Hematopoietic multipotent progenitor cell treated with erythropoietin and hydrocortisone succinate and interleukin-3 and kit ligand, for 15 days (in vitro differentiated cells): ENCODE measurements at regions not wholly inside any gene's neighbourhood (a gene's known extent, or its start where the extent isn't known, plus 50 kb on each side); places are given as distances from the start of the nearest gene placed in this dataset.

Experiments
- DNase-seq: peaks from one replicate; pipeline ENCODE4 v3.0.0-alpha.2; 2015; ENCODE audit warnings: low spot score

DNA sequence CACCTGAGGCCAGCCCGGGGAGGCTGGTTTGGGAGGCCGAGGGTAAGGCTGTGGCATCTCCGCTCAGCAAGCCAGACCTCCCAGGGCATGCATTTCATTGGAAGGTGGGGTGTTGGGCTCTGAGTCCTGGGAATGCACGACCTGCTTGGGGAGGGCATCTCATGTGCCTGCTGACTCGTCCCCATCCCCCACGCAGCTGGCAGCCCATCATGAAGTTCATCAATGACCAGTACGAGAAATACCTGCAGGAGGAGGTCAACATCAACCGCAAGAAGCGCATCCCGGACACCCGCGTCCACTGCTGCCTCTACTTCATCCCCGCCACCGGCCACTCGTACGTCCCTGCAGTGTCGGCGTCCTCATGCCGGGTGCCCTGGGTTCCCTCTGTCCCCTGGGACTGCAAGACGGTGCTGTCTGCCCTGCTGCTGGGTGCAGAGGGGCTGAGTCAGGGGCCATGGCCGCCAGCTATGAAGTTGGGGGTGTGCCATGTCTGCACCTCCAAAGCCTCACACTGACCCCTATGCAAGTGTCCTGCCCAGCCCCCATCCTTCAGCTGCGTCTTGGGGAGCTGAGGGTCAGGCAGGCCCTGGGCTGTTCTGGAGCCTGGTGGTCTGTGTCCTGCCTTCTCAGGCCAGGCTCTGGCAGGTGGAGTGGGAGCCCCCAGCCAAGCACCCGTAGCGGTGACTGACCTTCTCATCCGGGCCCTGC is 347.9 kb downstream of the SEC14L1 start:
- DNase-seq, result no peak

DNA sequence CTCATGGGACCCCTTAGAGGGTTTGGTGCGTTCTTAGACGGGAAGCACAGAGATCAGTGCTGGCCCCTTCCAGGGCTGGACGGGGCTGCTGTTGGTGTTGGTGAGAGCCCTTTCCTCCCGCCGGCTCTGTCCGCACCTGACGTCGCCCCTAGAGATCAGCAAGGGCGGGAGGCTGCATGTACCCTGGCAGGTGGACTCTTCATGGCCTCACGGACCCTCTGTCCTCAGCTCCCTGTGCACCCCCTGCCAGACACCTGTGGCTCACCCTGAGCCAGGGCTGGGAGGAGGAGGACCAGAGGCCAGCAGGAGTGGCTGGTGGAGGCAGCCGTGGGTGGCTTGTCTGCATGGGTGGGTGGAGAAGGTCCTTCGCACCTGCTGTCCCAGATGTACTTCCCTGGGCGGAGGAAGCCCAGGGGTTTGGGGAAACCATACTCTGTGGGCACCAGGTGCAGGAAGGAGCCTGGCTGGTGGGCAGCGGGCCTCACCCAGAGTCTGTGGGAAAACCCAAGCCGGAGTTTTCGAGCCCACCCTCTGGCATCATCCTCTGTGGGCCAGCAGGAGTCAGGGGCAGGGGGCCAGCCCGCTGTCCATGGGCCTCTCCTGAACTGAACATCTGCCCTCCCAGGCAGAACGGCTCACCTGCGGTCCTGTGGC is 348.6 kb downstream of the SEC14L1 start:
- DNase-seq, result no peak

DNA sequence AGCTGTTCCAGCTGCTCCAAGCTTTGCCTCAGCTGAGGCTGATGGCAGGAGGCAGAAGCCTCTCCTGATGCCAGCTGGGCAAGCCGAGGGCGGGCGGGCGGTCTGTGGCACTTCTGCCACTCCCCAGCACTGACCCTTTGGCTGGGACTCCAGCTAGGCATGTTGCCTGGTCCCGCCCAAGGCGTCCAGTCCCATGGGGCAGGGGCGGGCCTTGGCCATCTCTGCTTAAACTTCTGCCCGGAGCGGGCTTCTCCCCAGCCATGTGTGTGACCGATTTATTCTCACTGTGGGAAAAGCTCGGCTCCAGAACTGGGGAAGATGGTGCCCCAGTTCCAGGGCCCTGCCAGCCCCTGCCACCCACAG is 349.1 kb downstream of the SEC14L1 start:
- no peak for DNase-seq

DNA sequence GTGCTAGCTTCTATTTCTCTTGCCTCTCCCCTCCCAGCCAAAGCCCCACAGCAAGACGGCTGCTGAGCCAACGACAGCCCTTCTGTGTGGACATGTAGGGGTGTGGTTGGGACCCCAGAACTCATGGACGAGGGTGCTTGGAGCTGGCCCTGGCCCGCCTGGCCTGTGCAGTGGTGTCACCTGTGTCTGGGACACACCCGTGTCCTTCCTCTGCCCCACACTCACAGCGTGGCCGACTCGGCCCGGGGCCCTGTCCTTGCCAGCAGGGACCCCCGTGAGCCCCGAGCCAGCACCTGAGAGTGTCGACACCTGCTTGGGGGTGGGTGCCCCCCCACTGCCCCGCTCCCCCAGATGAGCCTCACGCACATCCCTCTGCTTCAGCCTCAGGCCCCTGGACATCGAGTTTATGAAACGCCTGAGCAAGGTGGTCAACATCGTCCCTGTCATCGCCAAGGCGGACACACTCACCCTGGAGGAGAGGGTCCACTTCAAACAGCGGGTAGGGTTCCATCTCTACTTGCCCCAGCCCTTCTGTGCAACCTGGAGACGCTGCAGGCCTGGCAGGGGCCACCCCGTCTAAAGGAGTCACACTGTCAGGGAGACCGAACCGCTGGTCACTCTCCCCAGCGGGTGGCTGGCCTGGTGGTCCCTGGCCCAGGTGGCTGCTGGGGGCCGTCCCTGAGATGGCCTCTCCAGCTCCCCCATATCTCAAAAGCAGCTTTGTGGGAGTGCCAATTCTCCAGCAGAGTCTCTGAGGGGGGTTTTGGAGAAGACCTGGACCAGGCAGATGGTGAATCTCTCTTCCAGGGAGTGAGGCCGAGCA is 349.8 kb downstream of the SEC14L1 start:
- no peak for DNase-seq

DNA sequence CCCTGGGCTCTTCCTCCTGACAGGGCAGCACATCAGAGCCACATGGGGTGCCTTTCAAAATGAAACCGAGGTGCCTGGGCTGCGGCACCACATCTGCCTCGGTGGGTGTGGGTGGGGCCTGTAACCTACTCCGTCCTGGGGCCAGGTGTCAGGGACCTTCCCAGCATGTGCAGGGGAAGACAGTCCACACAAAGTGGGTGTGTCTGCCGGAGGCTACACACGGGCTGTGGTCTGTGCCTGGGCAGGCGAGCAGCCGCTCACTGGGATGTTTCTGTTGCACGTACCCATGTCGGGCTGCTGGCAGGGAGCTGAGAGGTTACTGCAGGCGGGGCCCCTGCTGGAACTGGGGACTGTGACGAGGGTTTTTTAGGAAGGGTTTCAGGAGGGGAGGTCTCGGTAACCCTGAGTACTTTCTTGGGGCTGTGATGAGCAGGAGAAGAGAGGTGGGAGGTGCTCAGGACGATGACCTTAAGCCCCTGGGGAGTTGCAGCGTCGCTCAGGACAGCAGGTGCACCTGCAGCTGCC is 351.2 kb downstream of the SEC14L1 start:
- no peak for DNase-seq

DNA sequence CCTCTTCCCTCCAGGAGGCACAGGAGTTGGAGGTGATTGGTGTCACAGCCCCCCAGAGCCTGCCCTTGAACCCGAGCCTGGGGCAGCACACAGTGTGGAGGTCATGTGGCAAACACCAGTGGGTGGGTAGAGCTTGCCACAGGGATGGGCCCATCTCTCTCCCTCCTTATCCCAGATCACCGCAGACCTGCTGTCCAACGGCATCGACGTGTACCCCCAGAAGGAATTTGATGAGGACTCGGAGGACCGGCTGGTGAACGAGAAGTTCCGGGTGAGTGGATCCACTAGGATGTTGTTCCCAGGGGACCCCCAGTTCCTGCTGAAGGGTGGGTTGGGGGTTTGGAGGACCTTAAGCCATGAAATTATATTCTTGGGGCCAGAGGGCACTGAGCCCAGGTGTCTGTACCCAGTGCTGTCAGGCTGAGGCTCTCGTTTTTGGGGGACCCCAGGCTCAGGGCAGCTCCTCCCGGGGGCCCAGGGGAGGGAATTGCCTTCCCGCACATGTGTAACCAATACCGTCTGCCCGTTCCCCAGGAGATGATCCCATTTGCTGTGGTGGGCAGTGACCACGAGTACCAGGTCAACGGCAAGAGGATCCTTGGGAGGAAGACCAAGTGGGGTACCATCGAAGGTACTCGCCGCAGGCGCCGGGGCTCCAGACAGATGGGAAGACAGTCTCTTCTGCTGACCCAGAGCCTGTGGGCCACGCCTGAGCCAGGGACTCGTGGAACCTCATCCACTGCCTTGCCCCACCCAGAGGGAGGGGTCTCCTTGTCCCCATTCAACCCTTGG is 351.9 kb downstream of the SEC14L1 start:
- DNase-seq, result no peak

DNA sequence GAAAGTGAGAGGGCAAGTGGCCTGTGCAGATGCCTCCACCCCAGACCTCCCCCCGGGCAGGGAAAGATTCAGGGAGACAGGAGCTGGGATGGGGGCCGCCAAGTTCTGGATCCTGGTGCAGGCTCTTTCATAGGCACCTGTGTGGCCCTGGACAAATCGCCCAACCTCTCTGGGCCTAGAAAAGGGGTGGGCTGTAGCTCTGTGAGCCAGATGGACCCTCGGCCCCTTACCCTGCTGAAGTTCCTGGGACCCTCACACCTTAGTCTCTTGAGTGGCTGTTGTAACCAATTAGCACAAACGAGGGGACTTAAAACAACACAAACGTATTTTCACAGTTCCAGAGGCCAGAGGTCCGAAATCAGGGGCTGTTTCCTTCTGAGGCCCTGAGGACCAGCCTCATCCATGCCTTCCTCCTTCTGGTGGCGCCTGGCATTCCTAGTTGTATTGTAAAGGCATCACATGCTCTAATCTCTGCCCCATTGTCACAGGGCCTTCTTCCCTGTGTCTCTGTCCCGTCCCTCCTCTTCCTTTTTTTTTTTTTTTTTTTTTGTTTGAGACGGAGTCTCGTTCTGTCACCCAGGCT is 352.6 kb downstream of the SEC14L1 start:
- no peak for DNase-seq

DNA sequence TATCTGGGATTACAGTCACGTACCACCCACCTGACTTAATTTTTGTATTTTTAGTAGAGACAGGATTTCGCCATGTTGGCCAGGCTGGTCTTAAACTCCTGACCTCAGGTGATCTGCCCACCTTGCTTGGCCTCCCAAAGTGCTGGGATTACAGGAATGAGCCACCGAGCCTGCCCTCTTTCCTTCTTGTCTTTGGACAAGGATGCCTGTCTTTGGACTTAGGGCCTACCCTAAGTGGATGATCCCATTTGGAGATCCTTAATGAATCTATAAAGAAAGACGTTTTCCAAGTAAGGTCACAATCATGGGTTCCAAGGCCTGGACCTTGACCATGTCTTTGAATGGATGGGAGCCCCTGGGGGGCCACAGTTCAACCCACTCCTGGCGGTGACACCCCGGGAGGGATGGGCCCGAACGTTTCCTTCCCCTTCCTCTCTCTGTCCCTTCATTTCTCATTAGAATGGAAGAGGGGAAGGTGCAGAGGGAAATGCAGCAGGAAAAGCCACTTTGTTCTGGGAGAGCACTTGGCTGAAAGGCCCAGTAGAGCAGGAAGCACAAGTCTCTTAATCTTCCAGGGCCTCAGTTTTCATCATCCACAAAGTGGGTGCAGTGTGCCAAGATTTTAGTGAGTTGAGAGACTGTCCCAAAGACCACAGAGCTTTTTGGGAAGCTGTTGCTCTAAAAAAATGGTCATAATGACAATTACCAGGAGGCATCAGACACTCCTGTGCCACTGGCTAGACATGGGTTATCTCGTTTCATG is 353.3 kb downstream of the SEC14L1 start:
- no peak for DNase-seq

DNA sequence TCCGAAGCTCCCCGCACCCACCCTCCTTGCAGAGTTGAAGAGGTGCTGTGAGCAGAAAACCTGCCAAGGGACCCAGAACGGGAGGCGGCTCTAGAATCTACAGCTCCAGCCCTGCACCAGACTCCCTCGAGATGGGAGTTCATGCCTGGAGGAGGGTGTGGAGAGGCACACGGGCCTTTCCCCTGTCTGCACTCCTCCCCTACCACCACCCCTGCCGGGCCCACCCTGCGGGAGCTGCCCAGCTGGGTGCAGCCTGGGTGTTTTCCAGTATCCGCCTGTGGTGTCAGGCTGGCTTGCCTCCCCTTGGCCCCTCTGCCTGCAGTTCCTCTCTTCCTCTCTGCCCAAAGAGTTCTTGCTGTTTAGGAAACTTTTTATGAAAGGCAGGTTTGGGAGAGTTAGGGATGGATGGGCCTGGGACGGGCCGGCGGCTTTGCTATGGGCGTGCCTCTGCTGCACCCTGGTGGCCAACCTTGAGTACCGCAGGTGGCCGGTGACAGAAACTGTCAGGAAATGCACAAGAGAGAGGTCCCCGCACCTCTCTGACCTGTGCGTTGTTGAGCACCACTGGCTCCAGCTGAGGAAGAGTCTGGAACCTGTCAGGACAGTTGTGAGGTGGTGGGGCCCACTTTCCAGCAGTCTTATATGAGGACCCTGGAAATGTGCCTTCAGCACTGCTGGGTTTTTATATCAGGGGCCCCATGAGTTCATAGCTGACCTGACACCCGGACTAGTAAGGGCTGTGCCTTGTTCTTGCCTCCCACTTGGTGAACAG is 354.1 kb downstream of the SEC14L1 start:
- peak; percentile 72 for DNase-seq

DNA sequence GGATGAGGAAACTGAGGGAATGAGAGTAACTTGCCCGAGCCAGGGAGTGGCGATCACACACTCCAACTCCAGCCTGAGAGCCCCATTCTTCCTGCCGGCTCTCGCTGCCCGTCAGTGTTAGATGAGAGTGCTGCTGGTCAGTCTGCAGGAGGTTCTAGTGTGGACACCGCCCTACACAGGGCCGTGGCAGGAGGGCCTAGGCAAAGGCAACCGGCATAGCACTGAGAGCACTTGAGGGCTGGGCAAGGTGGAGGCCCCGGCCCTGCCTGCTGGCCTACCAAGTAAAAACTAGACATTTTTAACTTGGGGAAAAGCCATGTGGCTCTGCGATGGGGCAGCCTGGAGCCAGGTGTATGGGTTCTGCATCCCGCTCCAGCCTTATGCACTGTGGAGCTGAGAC is 354.8 kb downstream of the SEC14L1 start:
- DNase-seq, result no peak

DNA sequence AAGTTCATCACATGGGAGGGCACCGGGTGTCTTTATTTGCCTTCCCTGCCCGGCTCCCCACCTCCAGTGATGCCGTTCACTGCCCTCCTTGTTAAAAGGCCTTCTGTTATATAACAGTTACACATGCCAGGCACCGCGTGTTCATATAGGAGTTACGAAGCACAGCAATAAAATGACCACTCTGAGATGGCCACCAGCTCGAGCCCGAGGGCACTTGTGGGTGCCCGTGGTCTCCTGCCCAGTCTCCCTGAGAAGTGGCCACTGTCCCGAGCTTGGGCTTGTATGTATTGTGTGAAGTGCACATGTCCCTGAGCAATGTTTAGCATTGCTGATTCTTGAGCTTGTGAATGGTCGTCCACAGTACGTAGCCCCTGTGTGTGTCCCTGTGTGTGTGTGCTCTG is 355.6 kb downstream of the SEC14L1 start:
- DNase-seq, result no peak

DNA sequence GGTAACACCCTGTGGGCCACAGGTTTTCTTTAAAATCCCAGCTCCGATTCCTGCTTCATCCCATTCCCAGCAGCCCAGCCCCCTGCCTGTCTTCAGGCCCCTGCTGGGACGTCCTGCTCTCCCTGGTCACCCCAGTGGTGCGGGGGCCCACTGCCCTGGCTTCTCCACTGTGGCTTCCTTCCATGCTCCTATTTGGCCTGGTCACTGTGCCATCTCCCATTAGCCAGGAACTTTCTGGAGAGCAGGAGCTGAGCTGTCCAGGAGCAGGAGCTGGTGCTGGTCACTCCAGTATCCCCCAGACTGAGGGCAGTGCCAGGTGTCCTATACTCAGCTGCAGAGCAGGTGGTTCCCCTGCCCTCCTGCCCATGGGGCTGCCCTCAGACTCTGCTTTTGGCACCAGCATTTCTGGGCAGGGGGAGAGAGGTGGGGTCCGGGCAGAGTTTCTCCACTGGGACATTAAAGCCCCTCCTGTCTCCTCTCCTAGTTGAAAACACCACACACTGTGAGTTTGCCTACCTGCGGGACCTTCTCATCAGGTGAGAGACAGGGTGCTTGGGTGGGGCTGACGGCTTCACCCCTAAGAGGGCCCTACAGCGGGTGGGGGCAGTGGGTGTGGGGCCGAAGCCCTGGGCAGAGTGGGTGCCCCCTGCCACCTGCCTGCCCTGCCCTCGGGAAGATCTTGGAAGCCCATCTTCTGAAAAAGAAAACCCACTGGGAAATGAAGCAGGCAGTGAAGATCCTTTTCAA is 356.2 kb downstream of the SEC14L1 start:
- no peak for DNase-seq

DNA sequence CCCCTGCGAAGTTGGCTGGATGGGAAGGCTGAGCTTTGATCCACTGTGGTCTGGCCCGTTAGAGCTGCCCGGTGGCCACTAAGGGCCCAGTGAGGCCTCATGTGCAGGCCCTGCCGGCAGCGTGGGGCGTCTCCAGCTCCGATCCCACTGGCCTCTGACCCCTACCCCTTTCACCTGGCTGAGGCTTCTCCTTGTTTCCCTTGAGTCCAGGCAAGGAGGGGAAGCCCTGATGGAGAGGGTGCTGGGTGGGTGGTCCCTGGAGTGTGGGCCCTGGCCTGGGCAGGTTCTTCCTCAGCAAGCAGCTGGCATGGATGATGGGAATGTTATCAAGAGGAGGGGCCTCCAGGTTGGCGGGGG is 356.8 kb downstream of the SEC14L1 start:
- DNase-seq, result no peak

DNA sequence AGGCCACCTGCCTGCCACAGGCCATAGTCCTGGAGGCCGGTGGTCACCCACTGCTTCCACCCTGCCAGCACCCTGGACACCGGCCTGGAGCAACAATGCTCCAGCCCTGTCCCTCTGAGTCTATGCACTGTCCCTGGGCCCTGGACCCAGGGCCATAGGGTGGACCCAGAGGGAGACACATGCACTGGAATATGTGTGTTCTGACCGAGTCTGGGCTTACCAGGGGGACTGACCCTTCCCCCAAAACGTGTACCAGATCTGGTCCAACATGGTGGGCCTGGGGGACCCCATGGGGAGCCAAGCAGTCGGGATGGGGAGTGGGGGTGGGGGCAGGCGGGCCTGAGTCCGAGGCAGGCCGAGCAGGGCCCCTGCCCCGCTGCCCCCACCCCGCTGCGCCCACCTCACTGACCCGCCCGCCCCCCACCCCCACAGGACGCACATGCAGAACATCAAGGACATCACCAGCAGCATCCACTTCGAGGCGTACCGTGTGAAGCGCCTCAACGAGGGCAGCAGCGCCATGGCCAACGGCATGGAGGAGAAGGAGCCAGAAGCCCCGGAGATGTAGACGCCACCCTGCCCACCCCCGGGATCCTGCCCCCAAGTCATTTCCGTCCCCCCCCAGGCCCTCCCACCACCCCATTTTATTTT is 357.4 kb downstream of the SEC14L1 start:
- DNase-seq, result no peak

DNA sequence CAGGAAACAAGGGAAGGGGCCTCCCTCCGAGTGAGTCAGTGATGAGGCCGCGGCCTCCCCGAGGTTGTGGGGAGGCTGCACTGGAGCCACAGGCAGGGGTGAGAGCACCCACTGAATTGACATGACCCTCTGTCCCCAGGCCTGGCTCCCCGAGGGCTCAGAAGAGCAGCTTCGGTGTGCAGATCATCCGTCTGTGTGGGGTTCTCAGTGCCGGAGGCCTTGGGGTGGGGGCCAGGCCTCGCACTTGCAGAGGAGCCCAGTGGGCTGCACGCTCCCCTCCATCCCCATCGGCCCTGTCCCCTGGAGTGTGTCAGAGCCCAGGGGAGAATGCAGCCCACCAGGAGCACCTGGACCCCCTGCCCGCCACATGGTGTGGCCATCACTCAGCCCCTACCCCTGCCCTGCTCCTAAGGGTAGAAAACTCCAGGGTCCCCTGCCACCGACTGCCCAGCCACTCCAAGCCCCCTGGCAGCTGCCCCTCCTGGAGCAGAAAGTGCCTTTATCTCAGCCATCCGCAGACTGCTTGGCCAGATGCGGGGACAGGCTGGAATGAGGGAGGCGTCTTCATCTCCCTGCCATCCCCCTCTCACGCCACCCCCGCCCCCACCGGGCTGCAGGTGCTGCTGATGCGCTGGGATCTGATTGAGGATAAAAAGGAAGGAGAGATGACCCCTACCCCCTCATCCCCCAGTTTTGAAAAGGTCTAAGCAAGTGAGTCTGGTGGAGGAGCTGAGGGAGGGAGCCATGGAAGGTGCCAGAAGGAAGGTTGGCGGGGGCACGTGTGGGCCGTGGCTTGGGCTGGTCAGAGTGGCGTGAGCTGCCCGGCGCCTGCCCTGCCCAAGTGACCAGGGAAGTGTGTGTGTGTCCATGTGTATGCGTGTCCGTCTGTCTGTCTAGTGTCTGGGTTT is 358.3 kb downstream of the SEC14L1 start:
- no peak for DNase-seq

DNA sequence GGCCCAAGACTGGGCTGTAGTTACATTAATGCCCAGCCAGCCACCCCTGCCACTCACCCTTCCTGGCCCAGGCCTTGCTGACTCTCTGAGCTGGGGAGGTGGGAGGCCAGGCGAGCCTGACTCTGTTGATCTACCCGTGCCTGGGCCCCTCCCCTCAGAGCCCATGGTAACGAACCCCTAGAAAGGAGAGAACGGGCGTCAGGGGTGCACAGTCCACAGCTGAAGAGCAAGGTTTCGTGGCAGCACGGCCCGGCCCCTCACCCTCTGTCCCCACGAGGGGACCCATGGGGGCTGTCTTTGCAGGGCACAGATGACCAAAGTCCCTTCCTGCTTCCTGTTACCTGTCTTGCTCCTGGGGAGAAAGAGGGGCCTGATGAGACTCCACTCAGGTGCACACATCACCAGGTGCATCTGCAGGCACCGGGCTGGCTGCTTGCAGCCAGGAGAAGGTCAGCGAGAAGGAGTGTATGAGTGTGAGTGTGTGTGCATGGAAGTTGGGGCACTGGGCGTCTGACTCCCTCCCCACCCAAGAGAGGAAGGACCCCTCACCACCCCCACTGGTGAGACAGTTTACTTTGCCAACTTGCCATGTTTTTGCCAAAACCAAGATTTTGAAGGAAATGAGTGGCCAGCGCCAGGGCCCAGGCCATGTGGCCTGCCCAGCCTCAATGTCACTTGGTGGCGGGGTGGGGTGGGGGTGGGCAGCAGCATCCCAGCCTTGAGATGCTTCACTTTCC is 359.1 kb downstream of the SEC14L1 start:
- no peak for DNase-seq

DNA sequence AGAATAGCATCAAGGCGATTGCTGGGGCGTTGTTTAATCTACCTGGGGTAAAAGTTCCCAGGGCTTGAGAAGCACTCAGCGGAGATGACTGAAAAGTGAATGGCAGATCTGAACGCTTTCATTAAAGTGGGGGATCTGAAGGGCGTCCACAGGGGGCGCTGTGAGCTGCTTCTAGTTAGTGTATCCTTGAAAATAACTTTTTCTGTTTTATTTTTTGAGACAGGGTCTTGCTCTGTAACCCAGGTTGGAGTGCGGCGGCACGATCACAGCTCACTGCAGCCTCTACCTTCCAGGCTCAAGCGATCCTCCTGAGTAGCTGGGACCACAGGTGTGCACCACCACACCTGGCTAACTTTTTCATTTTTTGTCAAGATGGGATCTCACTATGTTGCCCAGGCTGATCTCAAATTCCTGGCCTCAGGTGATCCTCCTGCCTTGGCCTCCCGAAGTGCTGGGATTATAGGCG is 360.4 kb downstream of the SEC14L1 start:
- DNase-seq, result peak; percentile 17
